Activated B cell treated with CpG ODN at 0.5 μM for 24 hours (primary cell): ENCODE measurements at regions not wholly inside any gene's neighbourhood (a gene's known extent, or its start where the extent isn't known, plus 50 kb on each side); places are given as distances from the start of the nearest gene placed in this dataset.

Experiments used
- ATAC-seq: fragments of 200-7000 bp; cut with Tn5 transposase; one replicate; pipeline ENCODE4 v1.10.0; 2021; ENCODE audit warnings: low read depth, mild to moderate bottlenecking, moderate library complexity
- CTCF ChIA-PET: fragments of 350-600 bp; sonication (Branson Sonifier 250); formaldehyde crosslinking; loops from one replicate; lab custom pipeline; 2021; ENCODE audit warnings: antibody characterized with exemption; lab: Charles Lee
- POLR2A ChIA-PET: fragments of 350-600 bp; sonication (Branson Sonifier 250); formaldehyde crosslinking; loops from one replicate; lab custom pipeline; 2021; ENCODE audit warnings: antibody characterized with exemption; lab: Charles Lee
- DNase-seq: peaks from one replicate; pipeline ENCODE4 v3.0.0; 2022
- H3K27ac Mint-ChIP-seq: one replicate; pipeline ENCODE4 v1.8.0; 2020; ENCODE audit warnings: mixed read lengths
- H3K27me3 Mint-ChIP-seq: one replicate; pipeline ENCODE4 v1.8.0; 2021; ENCODE audit warnings: mixed read lengths
- H3K36me3 Mint-ChIP-seq: one replicate; pipeline ENCODE4 v1.8.0; 2021; ENCODE audit warnings: low read depth, mixed read lengths
- H3K4me1 Mint-ChIP-seq: one replicate; pipeline ENCODE4 v1.8.0; 2021; ENCODE audit warnings: mixed read lengths
- H3K4me3 Mint-ChIP-seq: one replicate; pipeline ENCODE4 v1.8.0; 2020; ENCODE audit warnings: mild to moderate bottlenecking, mixed read lengths
- H3K9me3 Mint-ChIP-seq: one replicate; pipeline ENCODE4 v1.8.0; 2020; ENCODE audit warnings: mixed read lengths
- intact Hi-C: fragments of 100-400 bp; cut with micrococcal nuclease; formaldehyde crosslinking; loops from one replicate; pipeline ENCODE4 v1.15.1; 2024
- TF ChIP-seq, protein P1 (sequence below): fragments of 200-600 bp; IDR thresholded peaks from one replicate; pipeline ENCODE4 v1.8.0; 2022; ENCODE audit warnings: antibody characterized with exemption, mild to moderate bottlenecking

DNA sequence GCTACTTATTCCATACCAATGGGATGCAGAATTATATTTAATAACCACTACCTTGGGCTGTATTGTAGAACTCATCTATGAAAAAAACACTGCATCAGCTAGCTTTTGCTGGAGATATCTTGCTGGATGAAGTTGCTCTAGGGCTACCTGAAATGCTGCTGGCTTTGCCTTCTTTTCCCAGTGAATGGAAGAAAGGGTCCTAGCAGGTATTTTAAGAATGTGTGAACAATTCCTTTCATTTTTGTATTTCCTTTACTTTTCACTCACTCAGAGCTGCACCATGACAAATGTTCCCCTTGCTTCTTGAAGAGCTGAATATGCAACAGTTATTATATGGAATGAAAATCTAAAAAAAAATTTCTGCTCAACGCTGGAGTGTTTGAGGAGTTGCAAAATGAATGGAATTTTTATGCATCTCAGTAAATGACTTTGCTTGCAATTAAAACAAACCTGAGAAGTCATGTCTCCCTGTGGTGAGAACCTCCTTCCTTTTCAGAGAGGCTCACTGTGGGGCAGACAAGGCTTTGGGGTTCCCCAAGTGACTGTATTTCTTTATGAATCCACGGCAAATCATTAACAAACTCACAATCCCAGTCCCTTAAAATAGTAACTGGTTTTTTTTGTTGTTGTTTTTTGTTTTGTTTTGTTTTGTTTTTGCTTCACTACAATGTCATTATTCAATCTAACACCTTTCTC lies 566.8 kb upstream of the KIRREL3 start:
- no peak for DNase-seq
- ChIA-PET CTCF (no interaction called here), POLR2A (no interaction called here)
- no peaks in the 10 kb centered on the region for H3K4me1 Mint-ChIP-seq
- peaks cover 5% of the 10 kb centered on the region for H3K9me3 Mint-ChIP-seq
- H3K36me3 Mint-ChIP-seq, result no peaks in the 10 kb centered on the region
- TF ChIP-seq, protein P1, sequence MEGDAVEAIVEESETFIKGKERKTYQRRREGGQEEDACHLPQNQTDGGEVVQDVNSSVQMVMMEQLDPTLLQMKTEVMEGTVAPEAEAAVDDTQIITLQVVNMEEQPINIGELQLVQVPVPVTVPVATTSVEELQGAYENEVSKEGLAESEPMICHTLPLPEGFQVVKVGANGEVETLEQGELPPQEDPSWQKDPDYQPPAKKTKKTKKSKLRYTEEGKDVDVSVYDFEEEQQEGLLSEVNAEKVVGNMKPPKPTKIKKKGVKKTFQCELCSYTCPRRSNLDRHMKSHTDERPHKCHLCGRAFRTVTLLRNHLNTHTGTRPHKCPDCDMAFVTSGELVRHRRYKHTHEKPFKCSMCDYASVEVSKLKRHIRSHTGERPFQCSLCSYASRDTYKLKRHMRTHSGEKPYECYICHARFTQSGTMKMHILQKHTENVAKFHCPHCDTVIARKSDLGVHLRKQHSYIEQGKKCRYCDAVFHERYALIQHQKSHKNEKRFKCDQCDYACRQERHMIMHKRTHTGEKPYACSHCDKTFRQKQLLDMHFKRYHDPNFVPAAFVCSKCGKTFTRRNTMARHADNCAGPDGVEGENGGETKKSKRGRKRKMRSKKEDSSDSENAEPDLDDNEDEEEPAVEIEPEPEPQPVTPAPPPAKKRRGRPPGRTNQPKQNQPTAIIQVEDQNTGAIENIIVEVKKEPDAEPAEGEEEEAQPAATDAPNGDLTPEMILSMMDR, result no peak
- H3K27ac Mint-ChIP-seq, result no peak overlapping the region
- no peaks in the 10 kb centered on the region for H3K27me3 Mint-ChIP-seq
- intact Hi-C loops, result no loop called here
- no peak overlapping the region for H3K4me3 Mint-ChIP-seq
- ATAC-seq, result no peak

DNA sequence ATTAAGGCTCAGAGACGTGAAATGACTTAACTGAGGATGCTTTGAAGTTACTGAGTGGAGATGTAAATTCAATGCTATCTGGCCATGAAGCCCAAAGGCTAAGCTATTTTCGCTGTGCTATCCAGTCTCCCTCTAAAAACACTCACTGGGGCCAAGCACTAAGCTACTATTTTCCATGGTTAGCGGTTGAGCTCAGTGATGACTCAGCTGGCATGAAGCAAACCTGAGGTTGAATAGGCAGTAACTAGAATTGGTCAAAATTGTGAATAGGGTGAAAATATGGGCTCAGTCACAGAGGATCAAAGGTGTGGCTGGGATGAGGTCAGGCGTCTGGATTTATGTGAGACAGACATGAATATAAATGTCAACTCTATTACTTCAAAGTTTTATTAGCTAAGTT lies 564.2 kb upstream of the KIRREL3 start:
- POLR2A ChIA-PET, result no interaction called here

DNA sequence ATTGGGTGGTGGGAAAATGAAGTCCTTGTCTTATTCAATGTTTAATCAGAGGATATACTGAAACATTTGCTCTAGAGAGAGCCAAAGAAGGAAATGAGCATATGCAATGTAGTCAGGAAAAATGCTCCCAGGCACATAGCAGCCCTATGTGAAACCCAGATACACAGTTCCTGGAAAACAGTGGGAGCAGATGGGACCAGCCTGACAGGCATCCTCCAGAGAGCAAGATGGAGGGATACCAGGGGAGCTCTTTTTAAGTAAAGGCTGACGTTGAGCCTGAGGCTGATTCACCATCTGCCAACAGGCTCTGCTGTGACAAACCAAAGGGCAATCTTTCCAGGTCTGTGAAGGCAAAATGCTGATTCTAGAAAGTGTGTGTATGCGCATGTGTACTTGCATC lies 559.4 kb upstream of the KIRREL3 start:
- no peak for DNase-seq
- H3K4me3 Mint-ChIP-seq, result no peak overlapping the region
- no peaks in the 10 kb centered on the region for H3K36me3 Mint-ChIP-seq
- TF ChIP-seq, protein P1, result no peak
- no peaks in the 10 kb centered on the region for H3K27me3 Mint-ChIP-seq
- no peaks in the 10 kb centered on the region for H3K4me1 Mint-ChIP-seq
- H3K27ac Mint-ChIP-seq, result no peak overlapping the region
- H3K9me3 Mint-ChIP-seq, result no peaks in the 10 kb centered on the region
- ChIA-PET POLR2A (no interaction called here), CTCF (no interaction called here)
- intact Hi-C loops, result no loop called here
- ATAC-seq, result no peak

More for the DNA sequence above, 564.2 kb upstream of the KIRREL3 start:
- CTCF ChIA-PET, result no interaction called here
- Mint-ChIP-seq H3K4me3 (no peak overlapping the region), H3K27me3 (no peaks in the 10 kb centered on the region), H3K27ac (no peak overlapping the region), H3K9me3 (no peaks in the 10 kb centered on the region), H3K4me1 (no peaks in the 10 kb centered on the region), H3K36me3 (no peaks in the 10 kb centered on the region)
- DNase-seq (no peak), ATAC-seq (no peak)
- intact Hi-C loops, result no loop called here
- TF ChIP-seq, protein P1, result no peak

DNA sequence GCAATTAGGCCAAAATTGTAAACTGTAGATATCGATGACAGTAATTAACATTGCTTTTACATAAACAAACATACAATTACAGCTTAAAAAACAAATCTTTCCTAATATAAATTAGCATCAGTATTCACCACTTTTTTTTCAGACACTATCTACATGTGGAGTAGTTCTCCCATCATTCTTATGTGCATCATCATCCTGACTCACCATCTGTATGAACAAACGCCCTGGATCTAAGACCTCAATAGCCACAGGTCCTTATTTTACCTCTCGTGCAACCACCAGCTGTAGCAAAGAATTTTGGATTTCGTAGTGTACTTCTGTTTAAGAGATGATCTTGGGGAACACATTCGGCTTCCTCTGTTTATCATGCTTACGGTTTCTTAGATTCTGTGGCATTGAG lies 551.9 kb upstream of the KIRREL3 start:
- no peak overlapping the region for H3K27ac Mint-ChIP-seq
- DNase-seq (no peak), ATAC-seq (no peak)
- H3K4me3 Mint-ChIP-seq, result no peak overlapping the region
- H3K9me3 Mint-ChIP-seq, result no peaks in the 10 kb centered on the region
- no peaks in the 10 kb centered on the region for H3K4me1 Mint-ChIP-seq
- H3K27me3 Mint-ChIP-seq, result no peaks in the 10 kb centered on the region
- TF ChIP-seq, protein P1, result no peak
- no peaks in the 10 kb centered on the region for H3K36me3 Mint-ChIP-seq
- intact Hi-C loops, result no loop called here
- CTCF ChIA-PET, result no interaction called here
- POLR2A ChIA-PET, result no interaction called here

DNA sequence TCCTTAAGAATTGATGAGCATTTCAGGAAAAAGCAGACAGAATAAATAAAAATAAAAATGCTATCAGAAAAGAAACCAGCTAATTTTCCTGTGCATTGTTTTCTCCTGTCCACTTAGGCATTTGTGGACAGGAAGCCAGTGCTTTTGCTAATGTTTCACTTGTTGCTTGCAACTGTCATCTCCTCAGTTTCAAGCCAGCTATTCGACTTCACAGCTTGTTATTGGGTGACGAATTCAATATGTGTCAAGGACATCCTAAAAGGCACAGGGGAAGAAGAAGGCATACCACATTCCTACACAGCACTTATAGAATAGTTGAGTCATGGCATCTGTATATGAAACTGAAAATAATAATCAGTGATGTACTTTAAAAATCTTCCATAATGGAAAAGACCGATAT lies 530.6 kb upstream of the KIRREL3 start:
- H3K36me3 Mint-ChIP-seq, result no peaks in the 10 kb centered on the region
- DNase-seq, result no peak
- H3K27me3 Mint-ChIP-seq, result no peaks in the 10 kb centered on the region
- TF ChIP-seq, protein P1, result no peak
- no peak for ATAC-seq
- H3K4me1 Mint-ChIP-seq, result no peaks in the 10 kb centered on the region
- ChIA-PET CTCF (no interaction called here), POLR2A (no interaction called here)
- no peak overlapping the region for H3K4me3 Mint-ChIP-seq
- peaks cover 2% of the 10 kb centered on the region for H3K9me3 Mint-ChIP-seq
- intact Hi-C loops, result no loop called here
- no peak overlapping the region for H3K27ac Mint-ChIP-seq
